Lower lobe of right lung (tissue), 2 donors: ENCODE measurements at regions not wholly inside any gene's neighbourhood (a gene's known extent, or its start where the extent isn't known, plus 50 kb on each side); places are given as distances from the start of the nearest gene placed in this dataset.

Experiments
- ATAC-seq, 2 donors: fragments of 200-7000 bp; cut with Tn5 transposase; one replicate each; pipeline ENCODE4 v1.9.1; 2020 to 2022; ENCODE audit warnings: mild to moderate bottlenecking in 2 of 2, moderate library complexity in 2 of 2
- DNase-seq: peaks from one replicate; pipeline ENCODE4 v3.0.0-alpha.2; 2020
- H3K27ac ChIP-seq: fragments of 200-600 bp; one replicate; pipeline ENCODE4 v1.8.0; 2022
- H3K27me3 ChIP-seq: fragments of 200-600 bp; one replicate; pipeline ENCODE4 v1.8.0; 2022; ENCODE audit warnings: low read depth
- H3K36me3 ChIP-seq: fragments of 200-600 bp; one replicate; pipeline ENCODE4 v1.8.0; 2022; ENCODE audit warnings: mild to moderate bottlenecking
- H3K4me1 ChIP-seq: fragments of 200-600 bp; one replicate; pipeline ENCODE4 v1.8.0; 2022
- H3K4me3 ChIP-seq: fragments of 200-600 bp; one replicate; pipeline ENCODE4 v1.8.0; 2022; ENCODE audit warnings: mild to moderate bottlenecking
- H3K9me3 ChIP-seq: fragments of 200-600 bp; one replicate; pipeline ENCODE4 v1.8.0; 2022
- CTCF ChIP-seq: fragments of 200-600 bp; IDR thresholded peaks from one replicate; pipeline ENCODE4 v1.8.0; 2022; ENCODE audit warnings: antibody characterized with exemption, mild to moderate bottlenecking
- intact Hi-C: fragments of 100-400 bp; cut with DNase I; formaldehyde crosslinking; loops from one replicate; pipeline ENCODE4 v1.11.0; 2022
- donor health status: DM: no; HTN: yes; CAD: no; lungs with severe emphysema.

GRCh38 chr22:34019190-34019845 is 99.0 kb upstream of the LARGE1 start:
- Histone ChIP-seq H3K4me3 (no peak overlapping the region), H3K4me1 (no peaks in the 10 kb centered on the region), H3K36me3 (no peaks in the 10 kb centered on the region), H3K9me3 (peaks cover 7% of the 10 kb centered on the region), H3K27ac (no peak overlapping the region), H3K27me3 (no peaks in the 10 kb centered on the region)
- DNase-seq (no peak), ATAC-seq (no peak)
- intact Hi-C loops, result no loop called here
- no peak for TF ChIP-seq CTCF

- ATAC-seq (no peak), DNase-seq (no peak)
- Histone ChIP-seq H3K27ac (no peak overlapping the region), H3K4me1 (no peaks in the 10 kb centered on the region), H3K36me3 (no peaks in the 10 kb centered on the region), H3K9me3 (peaks cover 4% of the 10 kb centered on the region), H3K4me3 (no peak overlapping the region), H3K27me3 (peaks cover 5% of the 10 kb centered on the region)
- intact Hi-C loops, result no loop called here
- no peak for TF ChIP-seq CTCF
Observed at GRCh38 chr22:34035209-34035608, 114.9 kb upstream of the LARGE1 start.

- intact Hi-C loops, result no loop called here
Observed at GRCh38 chr22:34036931-34037330, 116.7 kb upstream of the LARGE1 start.

GRCh38 chr22:34038801-34039555 is 118.7 kb upstream of the LARGE1 start:
- DNase-seq (no peak), ATAC-seq (no peak)
- intact Hi-C loops, result no loop called here
- Histone ChIP-seq H3K36me3 (no peaks in the 10 kb centered on the region), H3K9me3 (no peaks in the 10 kb centered on the region), H3K27me3 (no peaks in the 10 kb centered on the region), H3K4me1 (no peaks in the 10 kb centered on the region), H3K27ac (no peak overlapping the region), H3K4me3 (no peak overlapping the region)
- no peak for TF ChIP-seq CTCF

More at GRCh38 chr22:34036931-34037330, 116.7 kb upstream of the LARGE1 start:
- ATAC-seq (no peak), DNase-seq (no peak)
- TF ChIP-seq CTCF, result no peak
- no peaks in the 10 kb centered on the region for H3K36me3 ChIP-seq
- H3K9me3 ChIP-seq, result no peaks in the 10 kb centered on the region
- H3K4me1 ChIP-seq, result no peaks in the 10 kb centered on the region
- H3K27me3 ChIP-seq, result no peaks in the 10 kb centered on the region
- no peak overlapping the region for H3K4me3 ChIP-seq
- H3K27ac ChIP-seq, result no peak overlapping the region

GRCh38 chr22:34045311-34045710 is 125.0 kb upstream of the LARGE1 start:
- no peak for ATAC-seq
- Histone ChIP-seq H3K4me3 (no peak overlapping the region), H3K36me3 (no peaks in the 10 kb centered on the region), H3K27me3 (peaks cover 4% of the 10 kb centered on the region), H3K27ac (no peak overlapping the region), H3K4me1 (no peaks in the 10 kb centered on the region), H3K9me3 (no peaks in the 10 kb centered on the region)
- no peak for DNase-seq
- TF ChIP-seq CTCF, result no peak
- intact Hi-C loops, result no loop called here
